ENCODE measurements at regions not wholly inside any gene's neighbourhood (a gene's known extent, or its start where the extent isn't known, plus 50 kb on each side); places are given as distances from the start of the nearest gene placed in this dataset.

DNA sequence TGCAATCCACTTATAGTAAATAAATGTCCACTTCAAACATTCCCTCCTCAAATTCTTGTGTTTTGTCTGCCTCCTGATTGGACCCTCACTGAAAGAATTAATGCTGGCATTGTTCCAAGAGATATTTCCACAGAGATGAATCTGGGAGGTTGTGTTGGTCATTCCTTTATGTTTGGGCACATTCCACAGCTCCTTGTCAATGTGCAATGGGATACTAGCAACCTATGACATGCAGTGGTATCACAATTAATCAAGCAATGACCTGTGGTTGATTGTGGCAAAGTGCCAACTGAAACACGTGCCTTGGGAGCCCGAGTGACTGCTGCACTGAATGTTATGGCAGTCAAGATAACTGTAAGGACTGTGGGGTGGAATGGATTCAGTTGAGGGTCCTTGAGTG lies 55.0 kb upstream of the SNRPN start:
- TF ChIP-seq, protein P1, sequence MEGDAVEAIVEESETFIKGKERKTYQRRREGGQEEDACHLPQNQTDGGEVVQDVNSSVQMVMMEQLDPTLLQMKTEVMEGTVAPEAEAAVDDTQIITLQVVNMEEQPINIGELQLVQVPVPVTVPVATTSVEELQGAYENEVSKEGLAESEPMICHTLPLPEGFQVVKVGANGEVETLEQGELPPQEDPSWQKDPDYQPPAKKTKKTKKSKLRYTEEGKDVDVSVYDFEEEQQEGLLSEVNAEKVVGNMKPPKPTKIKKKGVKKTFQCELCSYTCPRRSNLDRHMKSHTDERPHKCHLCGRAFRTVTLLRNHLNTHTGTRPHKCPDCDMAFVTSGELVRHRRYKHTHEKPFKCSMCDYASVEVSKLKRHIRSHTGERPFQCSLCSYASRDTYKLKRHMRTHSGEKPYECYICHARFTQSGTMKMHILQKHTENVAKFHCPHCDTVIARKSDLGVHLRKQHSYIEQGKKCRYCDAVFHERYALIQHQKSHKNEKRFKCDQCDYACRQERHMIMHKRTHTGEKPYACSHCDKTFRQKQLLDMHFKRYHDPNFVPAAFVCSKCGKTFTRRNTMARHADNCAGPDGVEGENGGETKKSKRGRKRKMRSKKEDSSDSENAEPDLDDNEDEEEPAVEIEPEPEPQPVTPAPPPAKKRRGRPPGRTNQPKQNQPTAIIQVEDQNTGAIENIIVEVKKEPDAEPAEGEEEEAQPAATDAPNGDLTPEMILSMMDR (IDR thresholded peaks at IDR 0.05): no peak
- no peak for TF ChIP-seq POLR2A (IDR thresholded peaks at IDR 0.05)
- TF ChIP-seq EP300 (IDR thresholded peaks at IDR 0.05): no peak

Data from stomach (tissue), 4 donors.